WTC11 (cell line): ENCODE measurements at regions not wholly inside any gene's neighbourhood (a gene's known extent, or its start where the extent isn't known, plus 50 kb on each side); places are given as distances from the start of the nearest gene placed in this dataset.

ENCODE experiments used
- ATF1 ChIP-seq: sonication (generic); formaldehyde crosslinking; IDR thresholded peaks from 2 replicates; pipeline ENCODE4 v1.8.1; 2023; ENCODE audit warnings: mild to moderate bottlenecking, moderate library complexity, missing genetic modification reagents
- CBFB ChIP-seq: sonication (generic); formaldehyde crosslinking; IDR thresholded peaks from 2 replicates; pipeline ENCODE4 v1.8.1; 2022; ENCODE audit warnings: mild to moderate bottlenecking, low read depth, missing genetic modification reagents
- CREB1 ChIP-seq: sonication (generic); formaldehyde crosslinking; IDR thresholded peaks from 2 replicates; pipeline ENCODE4 v1.8.0; 2023; ENCODE audit warnings: mild to moderate bottlenecking, missing genetic modification reagents
- NR3C1 ChIP-seq: sonication (generic); formaldehyde crosslinking; conservative IDR thresholded peaks from 2 replicates; pipeline ENCODE4 v1.8.1; 2023; ENCODE audit warnings: low read depth, mild to moderate bottlenecking, missing genetic modification reagents
- PRRX2 ChIP-seq: fragments of 250-450 bp; sonication (Bioruptor Pico); IDR thresholded peaks from 2 replicates; pipeline ENCODE4 v1.8.0; 2021; ENCODE audit warnings: mild to moderate bottlenecking
- SP1 ChIP-seq: sonication (generic); formaldehyde crosslinking; conservative IDR thresholded peaks from 2 replicates; pipeline ENCODE4 v1.8.1; 2022; ENCODE audit warnings: missing genetic modification reagents
- TP53 ChIP-seq: sonication (generic); formaldehyde crosslinking; IDR thresholded peaks from 2 replicates; pipeline ENCODE4 v1.8.1; 2023; ENCODE audit warnings: mild to moderate bottlenecking, missing genetic modification reagents
- ZNF121 ChIP-seq: sonication (generic); formaldehyde crosslinking; IDR thresholded peaks from 2 replicates; pipeline ENCODE4 v1.8.0; 2023; ENCODE audit warnings: missing genetic modification reagents
- TF ChIP-seq, protein P1 (sequence below): fragments of 200-600 bp; IDR thresholded peaks from 2 replicates; pipeline ENCODE4 v1.8.0; 2022; ENCODE audit warnings: antibody characterized with exemption
- TF ChIP-seq, protein P2 (sequence below): sonication (generic); formaldehyde crosslinking; IDR thresholded peaks from 2 replicates; pipeline ENCODE4 v1.8.1; 2022; ENCODE audit warnings: mild to moderate bottlenecking, moderate library complexity, missing genetic modification reagents
- TF ChIP-seq, protein P3 (sequence below): sonication (generic); formaldehyde crosslinking; IDR thresholded peaks from 2 replicates; pipeline ENCODE4 v1.8.0; 2022; ENCODE audit warnings: mild to moderate bottlenecking, missing genetic modification reagents
- TF ChIP-seq, protein P4 (sequence below): sonication (generic); formaldehyde crosslinking; conservative IDR thresholded peaks from 2 replicates; pipeline ENCODE4 v1.8.1; 2022; ENCODE audit warnings: mild to moderate bottlenecking, missing genetic modification reagents

GRCh38 chrX:96006281-96006680 lies 678.4 kb upstream of the DIAPH2 start:
- TF ChIP-seq, protein P1, sequence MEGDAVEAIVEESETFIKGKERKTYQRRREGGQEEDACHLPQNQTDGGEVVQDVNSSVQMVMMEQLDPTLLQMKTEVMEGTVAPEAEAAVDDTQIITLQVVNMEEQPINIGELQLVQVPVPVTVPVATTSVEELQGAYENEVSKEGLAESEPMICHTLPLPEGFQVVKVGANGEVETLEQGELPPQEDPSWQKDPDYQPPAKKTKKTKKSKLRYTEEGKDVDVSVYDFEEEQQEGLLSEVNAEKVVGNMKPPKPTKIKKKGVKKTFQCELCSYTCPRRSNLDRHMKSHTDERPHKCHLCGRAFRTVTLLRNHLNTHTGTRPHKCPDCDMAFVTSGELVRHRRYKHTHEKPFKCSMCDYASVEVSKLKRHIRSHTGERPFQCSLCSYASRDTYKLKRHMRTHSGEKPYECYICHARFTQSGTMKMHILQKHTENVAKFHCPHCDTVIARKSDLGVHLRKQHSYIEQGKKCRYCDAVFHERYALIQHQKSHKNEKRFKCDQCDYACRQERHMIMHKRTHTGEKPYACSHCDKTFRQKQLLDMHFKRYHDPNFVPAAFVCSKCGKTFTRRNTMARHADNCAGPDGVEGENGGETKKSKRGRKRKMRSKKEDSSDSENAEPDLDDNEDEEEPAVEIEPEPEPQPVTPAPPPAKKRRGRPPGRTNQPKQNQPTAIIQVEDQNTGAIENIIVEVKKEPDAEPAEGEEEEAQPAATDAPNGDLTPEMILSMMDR: no peak
- TF ChIP-seq, protein P2, sequence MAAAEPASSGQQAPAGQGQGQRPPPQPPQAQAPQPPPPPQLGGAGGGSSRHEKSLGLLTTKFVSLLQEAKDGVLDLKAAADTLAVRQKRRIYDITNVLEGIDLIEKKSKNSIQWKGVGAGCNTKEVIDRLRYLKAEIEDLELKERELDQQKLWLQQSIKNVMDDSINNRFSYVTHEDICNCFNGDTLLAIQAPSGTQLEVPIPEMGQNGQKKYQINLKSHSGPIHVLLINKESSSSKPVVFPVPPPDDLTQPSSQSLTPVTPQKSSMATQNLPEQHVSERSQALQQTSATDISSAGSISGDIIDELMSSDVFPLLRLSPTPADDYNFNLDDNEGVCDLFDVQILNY (CRISPR knock-in tag): no peak
- TF ChIP-seq PRRX2: no peak
- TF ChIP-seq NR3C1 (CRISPR knock-in tag): no peak
- TF ChIP-seq, protein P3, sequence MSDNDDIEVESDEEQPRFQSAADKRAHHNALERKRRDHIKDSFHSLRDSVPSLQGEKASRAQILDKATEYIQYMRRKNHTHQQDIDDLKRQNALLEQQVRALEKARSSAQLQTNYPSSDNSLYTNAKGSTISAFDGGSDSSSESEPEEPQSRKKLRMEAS: no peak
- TF ChIP-seq TP53 (CRISPR knock-in tag): no peak
- TF ChIP-seq ATF1 (CRISPR knock-in tag): no peak
- no peak for TF ChIP-seq SP1 (CRISPR knock-in tag)
- TF ChIP-seq, protein P4, sequence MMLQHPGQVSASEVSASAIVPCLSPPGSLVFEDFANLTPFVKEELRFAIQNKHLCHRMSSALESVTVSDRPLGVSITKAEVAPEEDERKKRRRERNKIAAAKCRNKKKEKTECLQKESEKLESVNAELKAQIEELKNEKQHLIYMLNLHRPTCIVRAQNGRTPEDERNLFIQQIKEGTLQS (CRISPR knock-in tag): no peak
- no peak for TF ChIP-seq CREB1 (CRISPR knock-in tag)
- TF ChIP-seq ZNF121 (CRISPR knock-in tag): no peak
- TF ChIP-seq CBFB (CRISPR knock-in tag): no peak
